Mesothelial cell of epicardium (in vitro differentiated cells): ENCODE measurements at regions not wholly inside any gene's neighbourhood (a gene's known extent, or its start where the extent isn't known, plus 50 kb on each side); places are given as distances from the start of the nearest gene placed in this dataset.

ENCODE experiments used
- DNase-seq, 2 experiments: peaks; one replicate each; pipeline ENCODE4 v3.0.0; 2021; ENCODE audit warnings: low spot score in 2 of 2; ENCODE audit not compliant: unreplicated experiment in 2 of 2
- H3K27ac Mint-ChIP-seq: 2 replicates; pipeline ENCODE4 v1.8.0; 2021; ENCODE audit warnings: mixed read lengths
- H3K27me3 Mint-ChIP-seq: 2 replicates; pipeline ENCODE4 v1.8.0; 2021; ENCODE audit warnings: low read depth, mixed read lengths
- H3K36me3 Mint-ChIP-seq: 2 replicates; pipeline ENCODE4 v1.8.0; 2021; ENCODE audit warnings: mixed read lengths
- H3K4me1 Mint-ChIP-seq: 2 replicates; pipeline ENCODE4 v1.8.0; 2021; ENCODE audit warnings: mixed read lengths
- H3K4me3 Mint-ChIP-seq: 2 replicates; pipeline ENCODE4 v1.8.0; 2021; ENCODE audit warnings: mild to moderate bottlenecking, moderate library complexity, mixed read lengths
- H3K9me3 Mint-ChIP-seq: 2 replicates; pipeline ENCODE4 v1.8.0; 2021; ENCODE audit warnings: mixed read lengths
- CTCF ChIP-seq: fragments of 200-600 bp; sonication (generic); IDR thresholded peaks from one replicate; pipeline ENCODE4 v1.5.0; 2021; ENCODE audit warnings: antibody characterized with exemption; ENCODE audit not compliant: unreplicated experiment

- H3K4me3 Mint-ChIP-seq, result no peak overlapping the region
- no peak for DNase-seq
- H3K36me3 Mint-ChIP-seq, result peaks cover 13% of the 10 kb centered on the region
- H3K9me3 Mint-ChIP-seq, result peaks cover 33% of the 10 kb centered on the region
- H3K27me3 Mint-ChIP-seq, result no peaks in the 10 kb centered on the region
- H3K4me1 Mint-ChIP-seq, result no peaks in the 10 kb centered on the region
- TF ChIP-seq CTCF, result no peak
- no peak overlapping the region for H3K27ac Mint-ChIP-seq
These were observed 1086.9 kb downstream of the DIPK2A start for GRCh38 chr3:145058483-145058882.

- no peak for DNase-seq
- no peak for TF ChIP-seq CTCF
- no peak overlapping the region for H3K27ac Mint-ChIP-seq
- H3K36me3 Mint-ChIP-seq, result peaks cover 13% of the 10 kb centered on the region
- H3K4me3 Mint-ChIP-seq, result no peak overlapping the region
- H3K27me3 Mint-ChIP-seq, result no peaks in the 10 kb centered on the region
- H3K9me3 Mint-ChIP-seq, result peaks cover 41% of the 10 kb centered on the region
- no peaks in the 10 kb centered on the region for H3K4me1 Mint-ChIP-seq
These were observed 1092.0 kb downstream of the DIPK2A start for GRCh38 chr3:145063616-145064015.

- Mint-ChIP-seq H3K4me3 (no peak overlapping the region), H3K4me1 (no peaks in the 10 kb centered on the region), H3K27ac (no peak overlapping the region), H3K9me3 (peaks cover 8% of the 10 kb centered on the region), H3K36me3 (peaks cover 3% of the 10 kb centered on the region), H3K27me3 (no peaks in the 10 kb centered on the region)
- TF ChIP-seq CTCF, result no peak
- DNase-seq, result no peak
These were observed 1090.2 kb downstream of the PLOD2 start for GRCh38 chr3:145070795-145071194.

- TF ChIP-seq CTCF, result no peak
- DNase-seq, result no peak
- H3K36me3 Mint-ChIP-seq, result no peaks in the 10 kb centered on the region
- H3K27ac Mint-ChIP-seq, result no peak overlapping the region
- peaks cover 12% of the 10 kb centered on the region for H3K4me1 Mint-ChIP-seq
- no peaks in the 10 kb centered on the region for H3K27me3 Mint-ChIP-seq
- H3K9me3 Mint-ChIP-seq, result no peaks in the 10 kb centered on the region
- H3K4me3 Mint-ChIP-seq, result no peak overlapping the region
These were observed 1081.5 kb downstream of the PLOD2 start for GRCh38 chr3:145079436-145079835.

GRCh38 chr3:145087038-145087437, 1073.9 kb downstream of the PLOD2 start:
- no peak for TF ChIP-seq CTCF
- Mint-ChIP-seq H3K9me3 (peaks cover 4% of the 10 kb centered on the region), H3K36me3 (no peaks in the 10 kb centered on the region), H3K27ac (no peak overlapping the region), H3K4me3 (no peak overlapping the region), H3K27me3 (no peaks in the 10 kb centered on the region), H3K4me1 (peaks cover 6% of the 10 kb centered on the region)
- DNase-seq, result no peak

- peaks cover 4% of the 10 kb centered on the region for H3K9me3 Mint-ChIP-seq
- H3K27ac Mint-ChIP-seq, result no peak overlapping the region
- no peaks in the 10 kb centered on the region for H3K27me3 Mint-ChIP-seq
- H3K36me3 Mint-ChIP-seq, result no peaks in the 10 kb centered on the region
- TF ChIP-seq CTCF, result no peak
- no peak for DNase-seq
- H3K4me3 Mint-ChIP-seq, result no peak overlapping the region
- H3K4me1 Mint-ChIP-seq, result peaks cover under 1% of the 10 kb centered on the region
These were observed 1072.1 kb downstream of the PLOD2 start for GRCh38 chr3:145088917-145089316.
